ENCODE measurements at regions not wholly inside any gene's neighbourhood (a gene's known extent, or its start where the extent isn't known, plus 50 kb on each side); places are given as distances from the start of the nearest gene placed in this dataset.

- no peak for DNase-seq (ENCODE audit: low read depth, low spot score)
Observed at GRCh38 chr10:33746836-33747268, 412.4 kb upstream of the NRP1 start.

- DNase-seq (ENCODE audit: low read depth, low spot score): no peak
Observed at GRCh38 chr10:33746186-33746585, 411.7 kb upstream of the NRP1 start.

- DNase-seq (ENCODE audit: low read depth, low spot score): no peak
Observed at GRCh38 chr10:33743429-33743857, 409.0 kb upstream of the NRP1 start.

- DNase-seq (ENCODE audit: low read depth, low spot score): no peak
Observed at GRCh38 chr10:33739031-33739430, 404.6 kb upstream of the NRP1 start.

- DNase-seq (ENCODE audit: low read depth, low spot score): no peak
Observed at GRCh38 chr10:33735464-33735923, 401.0 kb upstream of the NRP1 start.

- DNase-seq (ENCODE audit: low read depth, low spot score): no peak
Observed at GRCh38 chr10:33734393-33735155, 400.1 kb upstream of the NRP1 start.

- DNase-seq (ENCODE audit: low read depth, low spot score): no peak
Observed at GRCh38 chr10:33733058-33733457, 398.6 kb upstream of the NRP1 start.

- no peak for DNase-seq (ENCODE audit: low read depth, low spot score)
Observed at GRCh38 chr10:33732161-33732680, 397.8 kb upstream of the NRP1 start.

GRCh38 chr10:33731322-33731721 is 396.9 kb upstream of the NRP1 start:
- no peak for DNase-seq (ENCODE audit: low read depth, low spot score)

GRCh38 chr10:33725430-33725829 is 391.0 kb upstream of the NRP1 start:
- DNase-seq (ENCODE audit: low read depth, low spot score): no peak

- DNase-seq (ENCODE audit: low read depth, low spot score): no peak
Observed at GRCh38 chr10:33723181-33723580, 388.7 kb upstream of the NRP1 start.

- no peak for DNase-seq (ENCODE audit: low read depth, low spot score)
Observed at GRCh38 chr10:33722067-33722466, 387.6 kb upstream of the NRP1 start.

- no peak for DNase-seq (ENCODE audit: low read depth, low spot score)
Observed at GRCh38 chr10:33721509-33721908, 387.0 kb upstream of the NRP1 start.

GRCh38 chr10:33720161-33720560 is 385.7 kb upstream of the NRP1 start:
- no peak for DNase-seq (ENCODE audit: low read depth, low spot score)

- DNase-seq (ENCODE audit: low read depth, low spot score): no peak
Observed at GRCh38 chr10:33719005-33719703, 384.7 kb upstream of the NRP1 start.

- no peak for DNase-seq (ENCODE audit: low read depth, low spot score)
Observed at GRCh38 chr10:33716501-33717267, 382.2 kb upstream of the NRP1 start.

GRCh38 chr10:33715303-33715975 is 381.0 kb upstream of the NRP1 start:
- DNase-seq (ENCODE audit: low read depth, low spot score): no peak

- DNase-seq (ENCODE audit: low read depth, low spot score): no peak
Observed at GRCh38 chr10:33712825-33713224, 378.4 kb upstream of the NRP1 start.

- no peak for DNase-seq (ENCODE audit: low read depth, low spot score)
Observed at GRCh38 chr10:33710006-33710405, 375.5 kb upstream of the NRP1 start.

- DNase-seq (ENCODE audit: low read depth, low spot score): no peak
Observed at GRCh38 chr10:33709008-33709753, 374.7 kb upstream of the NRP1 start.

- DNase-seq (ENCODE audit: low read depth, low spot score): no peak
Observed at GRCh38 chr10:33708561-33708960, 374.1 kb upstream of the NRP1 start.

Measured in brain pericyte (primary cell).